ENCODE measurements at regions not wholly inside any gene's neighbourhood (a gene's known extent, or its start where the extent isn't known, plus 50 kb on each side); places are given as distances from the start of the nearest gene placed in this dataset.

DNA sequence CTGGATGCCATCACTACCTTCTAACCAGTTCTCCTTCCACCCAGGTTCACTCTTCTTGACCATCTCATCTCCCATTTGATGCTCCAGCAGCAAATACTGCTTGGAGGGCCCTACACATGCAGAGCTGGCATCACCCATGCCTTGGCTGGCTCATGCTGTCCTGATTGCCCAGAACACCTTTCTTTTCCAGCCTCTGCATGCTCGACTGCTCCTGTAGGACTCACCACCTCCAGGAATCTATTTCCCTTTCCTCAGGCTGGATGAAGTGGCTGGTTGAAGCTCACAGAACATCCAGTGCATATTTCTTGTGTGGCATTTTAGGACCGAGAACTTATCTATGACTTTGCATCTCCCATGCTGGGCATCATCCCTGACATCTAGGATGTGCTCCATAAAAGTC lies 148.3 kb downstream of the CPEB2 start:
- H3K4me1 Mint-ChIP-seq (ENCODE audit: low read depth in 2 of 2), result no peaks in the 10 kb centered on the region
- ATAC-seq (no peak), DNase-seq (ENCODE audit: low spot score) (no peak)
- H3K4me3 Mint-ChIP-seq, result no peak overlapping the region
- H3K27ac Mint-ChIP-seq, result no peak overlapping the region
- H3K36me3 Mint-ChIP-seq, result no peaks in the 10 kb centered on the region
- peaks cover 11 to 20% of the 10 kb centered on the region in 2 donors for H3K27me3 Mint-ChIP-seq
- H3K9me3 Mint-ChIP-seq, result no peaks in the 10 kb centered on the region

DNA sequence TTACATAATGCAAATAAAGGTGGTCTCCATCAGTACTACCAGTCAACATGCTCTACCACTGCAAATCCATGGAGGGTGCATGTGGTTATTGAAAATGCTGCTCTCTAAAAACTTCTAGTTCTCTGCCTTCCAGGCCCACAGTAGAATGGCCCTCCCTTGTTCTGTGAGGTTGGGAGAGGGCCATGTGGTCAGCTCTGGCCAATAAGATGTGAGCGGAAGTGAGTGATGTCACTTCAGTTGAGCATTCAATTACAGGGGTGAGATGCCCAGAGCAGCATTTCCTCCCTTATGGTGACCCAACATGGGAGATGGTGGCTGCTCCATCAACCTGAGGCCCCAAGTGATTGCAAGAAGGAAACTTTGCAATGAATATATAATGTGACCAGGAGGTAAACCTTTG lies 148.8 kb downstream of the CPEB2 start:
- Mint-ChIP-seq H3K4me3 (no peak overlapping the region), H3K27ac (no peak overlapping the region), H3K27me3 (peaks cover 11 to 24% of the 10 kb centered on the region in 2 donors), H3K4me1 (ENCODE audit: low read depth in 2 of 2) (no peaks in the 10 kb centered on the region), H3K36me3 (no peaks in the 10 kb centered on the region), H3K9me3 (no peaks in the 10 kb centered on the region)
- DNase-seq (ENCODE audit: low spot score), result no peak
- ATAC-seq, result no peak

DNA sequence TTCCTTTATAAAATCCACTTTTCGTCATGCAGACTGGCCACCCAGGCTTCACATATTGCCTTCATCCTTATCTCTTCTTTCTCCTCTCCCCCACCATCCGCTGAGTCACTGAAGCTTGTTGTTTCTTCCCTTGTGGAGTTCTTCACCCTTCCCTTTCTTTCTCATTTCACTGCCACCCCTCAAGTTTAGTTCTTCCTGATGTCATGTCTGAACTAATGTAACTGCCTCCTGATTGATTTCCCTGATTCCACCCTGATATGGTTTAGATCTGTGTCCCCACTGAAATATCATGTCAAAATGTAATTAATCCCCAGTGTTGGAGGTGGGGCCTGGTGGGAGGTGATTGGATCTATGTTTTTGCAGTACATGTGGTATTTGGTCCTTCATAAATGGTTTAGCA lies 151.4 kb downstream of the CPEB2 start:
- H3K27me3 Mint-ChIP-seq, result peaks cover 5 to 37% of the 10 kb centered on the region in 2 donors
- ATAC-seq (no peak), DNase-seq (ENCODE audit: low spot score) (no peak)
- H3K27ac Mint-ChIP-seq, result no peak overlapping the region
- no peaks in the 10 kb centered on the region for H3K36me3 Mint-ChIP-seq
- no peak overlapping the region for H3K4me3 Mint-ChIP-seq
- no peaks in the 10 kb centered on the region for H3K4me1 Mint-ChIP-seq (ENCODE audit: low read depth in 2 of 2)
- no peaks in the 10 kb centered on the region for H3K9me3 Mint-ChIP-seq

DNA sequence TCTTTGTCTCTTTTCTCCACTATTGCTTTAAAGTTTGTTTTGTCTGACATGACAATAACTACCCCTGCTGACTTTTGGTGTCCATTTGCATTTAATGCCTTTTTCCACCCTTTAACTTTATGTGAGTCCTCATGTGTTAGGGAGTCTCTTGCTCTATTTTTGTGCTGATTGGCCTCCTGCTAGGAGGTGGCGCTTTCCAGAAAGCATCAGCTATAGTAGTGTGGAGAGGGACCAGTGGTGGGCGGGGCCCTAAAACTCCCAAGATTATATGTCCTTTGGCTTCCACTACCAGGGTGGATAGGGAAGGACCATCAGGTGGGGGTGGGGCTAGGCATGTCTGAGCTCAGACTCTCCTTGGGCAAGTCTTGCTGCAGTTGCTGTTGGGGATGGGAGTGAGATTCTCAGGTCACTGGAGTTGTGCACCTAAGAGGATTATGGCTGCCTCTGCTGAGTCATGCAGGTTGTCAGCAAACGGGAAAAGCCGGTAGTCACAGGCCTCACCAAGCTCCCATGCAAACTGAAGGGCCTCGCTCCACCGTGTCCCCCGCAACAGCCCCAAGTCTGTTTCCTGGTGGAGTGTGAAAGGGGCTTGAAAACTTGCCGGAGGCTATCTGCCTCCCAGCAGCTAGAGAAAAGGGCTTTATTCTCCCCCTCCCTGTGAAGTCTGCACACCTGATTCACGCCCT lies 156.3 kb downstream of the CPEB2 start:
- H3K27me3 Mint-ChIP-seq, result peaks cover 8 to 52% of the 10 kb centered on the region in 2 donors

DNA sequence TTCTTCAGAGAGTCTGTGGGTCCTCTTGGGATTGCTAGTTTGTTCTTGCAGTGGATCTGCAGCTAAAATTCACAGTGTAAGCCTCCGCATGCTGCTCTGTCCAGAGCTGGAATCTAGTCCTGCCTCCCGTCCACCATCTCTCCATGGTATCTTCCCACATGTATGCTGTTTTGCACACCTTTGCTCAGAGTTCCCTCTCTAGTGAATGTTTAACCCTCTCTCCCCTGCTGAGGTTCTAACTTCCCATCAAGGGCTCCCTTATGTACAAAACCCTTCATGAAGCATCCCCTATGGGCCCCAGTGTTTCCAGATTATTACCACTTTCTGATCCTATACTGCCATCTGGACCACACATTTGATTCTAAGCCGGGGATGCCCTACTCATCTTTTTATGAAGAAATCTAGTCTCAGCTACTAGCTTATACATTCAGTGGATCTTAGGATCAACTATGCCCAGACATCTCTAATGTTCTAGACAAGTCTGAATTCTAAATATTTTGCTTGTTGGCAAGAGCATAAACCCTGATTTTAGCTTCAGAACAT lies 157.3 kb downstream of the CPEB2 start:
- H3K9me3 Mint-ChIP-seq, result no peaks in the 10 kb centered on the region
- peaks cover 12 to 50% of the 10 kb centered on the region in 2 donors for H3K27me3 Mint-ChIP-seq
- ATAC-seq (no peak), DNase-seq (ENCODE audit: low spot score) (no peak)
- no peak overlapping the region for H3K27ac Mint-ChIP-seq
- no peaks in the 10 kb centered on the region for H3K36me3 Mint-ChIP-seq
- H3K4me3 Mint-ChIP-seq, result no peak overlapping the region
- H3K4me1 Mint-ChIP-seq (ENCODE audit: low read depth in 2 of 2), result no peaks in the 10 kb centered on the region

More for the DNA sequence above, 156.3 kb downstream of the CPEB2 start:
- no peak overlapping the region for H3K4me3 Mint-ChIP-seq
- ATAC-seq (no peak), DNase-seq (ENCODE audit: low spot score) (no peak)
- H3K27ac Mint-ChIP-seq, result no peak overlapping the region
- H3K4me1 Mint-ChIP-seq (ENCODE audit: low read depth in 2 of 2), result no peaks in the 10 kb centered on the region
- H3K36me3 Mint-ChIP-seq, result no peaks in the 10 kb centered on the region
- H3K9me3 Mint-ChIP-seq, result no peaks in the 10 kb centered on the region

DNA sequence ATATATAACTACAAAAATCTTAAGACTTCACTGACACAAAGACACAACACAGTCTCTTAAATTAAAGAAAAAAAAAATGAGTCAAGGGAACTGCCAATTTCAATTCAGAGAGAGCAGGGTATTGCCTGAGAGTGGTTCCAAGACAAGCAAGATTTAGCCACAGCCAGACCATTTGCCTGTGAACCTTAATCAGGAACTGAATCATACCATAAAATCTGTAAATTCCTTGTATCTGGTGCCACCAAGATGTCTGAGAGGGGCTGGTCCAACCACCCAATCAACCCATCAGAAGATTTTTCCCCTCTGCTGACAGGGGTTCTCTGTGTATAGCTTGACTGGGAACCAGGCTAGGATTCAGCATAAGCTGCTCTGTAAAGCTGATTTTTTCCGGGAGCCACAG lies 159.2 kb downstream of the CPEB2 start:
- ATAC-seq, result no peak
- no peaks in the 10 kb centered on the region for H3K9me3 Mint-ChIP-seq
- DNase-seq (ENCODE audit: low spot score), result no peak
- no peaks in the 10 kb centered on the region for H3K36me3 Mint-ChIP-seq
- peaks cover 18 to 48% of the 10 kb centered on the region in 2 donors for H3K27me3 Mint-ChIP-seq
- H3K4me1 Mint-ChIP-seq (ENCODE audit: low read depth in 2 of 2), result no peaks in the 10 kb centered on the region
- H3K4me3 Mint-ChIP-seq, result no peak overlapping the region
- no peak overlapping the region for H3K27ac Mint-ChIP-seq

DNA sequence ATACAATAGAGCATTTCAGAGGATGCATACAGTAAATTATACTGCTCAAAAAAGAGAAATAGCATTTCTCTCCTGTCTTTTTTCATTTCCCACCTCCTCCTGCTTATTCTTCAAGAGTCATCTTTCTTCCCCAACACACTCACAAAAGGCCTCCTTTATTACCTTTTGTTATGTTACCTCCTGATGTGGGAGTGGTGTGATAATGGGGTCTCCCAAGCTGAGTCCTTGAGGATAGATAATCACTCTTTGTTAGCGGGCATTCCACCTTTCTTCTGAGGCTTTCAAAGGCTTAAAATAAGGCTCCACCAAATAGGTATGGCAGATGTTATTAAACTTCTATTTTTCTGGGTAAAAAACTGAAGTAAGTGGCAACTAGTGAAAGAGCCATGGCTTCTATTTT lies 159.8 kb downstream of the CPEB2 start:
- Mint-ChIP-seq H3K27ac (no peak overlapping the region), H3K9me3 (no peaks in the 10 kb centered on the region), H3K27me3 (peaks cover 19 to 50% of the 10 kb centered on the region in 2 donors), H3K4me1 (ENCODE audit: low read depth in 2 of 2) (no peaks in the 10 kb centered on the region), H3K36me3 (no peaks in the 10 kb centered on the region), H3K4me3 (no peak overlapping the region)
- ATAC-seq, result no peak
- DNase-seq (ENCODE audit: low spot score), result no peak

DNA sequence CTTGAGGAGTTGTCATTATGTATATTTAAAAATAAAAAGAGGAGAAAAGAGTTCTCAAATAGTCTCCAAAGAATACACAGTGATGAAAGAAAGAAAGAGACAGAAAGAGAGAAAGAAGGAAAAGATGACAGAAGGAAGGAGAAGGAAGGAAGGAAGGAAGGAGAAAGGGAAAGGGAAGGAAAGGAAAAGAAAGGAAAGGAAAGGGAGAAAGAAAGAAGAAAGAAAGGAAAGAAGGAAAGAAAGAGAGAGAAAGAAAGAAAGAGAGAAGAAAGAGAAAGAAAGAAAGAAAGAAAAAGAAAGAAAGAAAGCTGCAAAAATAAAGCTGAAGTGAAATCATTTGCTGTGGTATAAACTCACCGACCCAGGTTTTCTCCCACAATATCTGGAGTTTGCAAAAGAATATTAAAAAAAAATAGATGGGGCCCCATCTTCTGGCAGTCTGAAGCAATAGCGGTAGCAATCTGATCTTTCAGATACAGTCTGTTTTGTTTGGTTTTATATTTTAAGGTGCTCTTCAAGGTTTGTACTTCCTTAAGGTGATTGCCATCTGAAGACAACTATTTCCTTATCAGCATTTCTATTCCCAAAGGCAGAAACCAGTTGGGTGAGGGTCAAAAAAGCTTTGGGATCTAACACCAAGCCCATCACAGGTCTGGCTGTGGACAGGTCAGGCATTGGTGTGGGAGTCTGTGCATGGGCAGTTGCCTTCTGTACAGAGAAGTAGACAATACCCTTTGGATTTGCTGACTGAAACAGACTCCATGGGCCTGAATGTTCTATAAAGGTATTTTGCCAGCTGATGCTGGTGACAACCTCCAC lies 160.4 kb downstream of the CPEB2 start:
- Mint-ChIP-seq H3K36me3 (no peaks in the 10 kb centered on the region), H3K4me3 (no peak overlapping the region), H3K9me3 (no peaks in the 10 kb centered on the region), H3K4me1 (ENCODE audit: low read depth in 2 of 2) (no peaks in the 10 kb centered on the region), H3K27me3 (peaks cover 21 to 48% of the 10 kb centered on the region in 2 donors), H3K27ac (no peak overlapping the region)
- no peak for DNase-seq (ENCODE audit: low spot score)
- no peak for ATAC-seq

DNA sequence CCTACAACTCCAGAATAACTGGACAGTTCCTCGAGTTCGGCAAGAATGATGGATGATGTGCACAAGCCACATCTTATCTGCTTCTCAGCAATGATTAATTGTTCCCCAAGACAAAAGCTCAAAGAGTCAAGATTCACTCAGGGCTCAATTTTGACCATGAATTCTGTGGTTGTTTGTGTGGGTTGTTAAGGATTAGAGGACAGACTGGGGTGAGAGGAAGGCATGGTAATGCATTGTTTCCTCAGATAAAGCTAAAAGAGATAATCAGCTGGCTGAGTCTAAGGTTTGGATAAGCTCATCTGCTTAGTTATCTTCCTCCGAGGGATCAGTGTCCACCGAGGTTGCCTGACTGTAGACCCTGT lies 161.0 kb downstream of the CPEB2 start:
- no peak overlapping the region for H3K4me3 Mint-ChIP-seq
- no peaks in the 10 kb centered on the region for H3K4me1 Mint-ChIP-seq (ENCODE audit: low read depth in 2 of 2)
- ATAC-seq, result no peak
- no peaks in the 10 kb centered on the region for H3K36me3 Mint-ChIP-seq
- no peak overlapping the region for H3K27ac Mint-ChIP-seq
- no peaks in the 10 kb centered on the region for H3K9me3 Mint-ChIP-seq
- H3K27me3 Mint-ChIP-seq, result peaks cover 25 to 48% of the 10 kb centered on the region in 2 donors
- DNase-seq (ENCODE audit: low spot score), result no peak

DNA sequence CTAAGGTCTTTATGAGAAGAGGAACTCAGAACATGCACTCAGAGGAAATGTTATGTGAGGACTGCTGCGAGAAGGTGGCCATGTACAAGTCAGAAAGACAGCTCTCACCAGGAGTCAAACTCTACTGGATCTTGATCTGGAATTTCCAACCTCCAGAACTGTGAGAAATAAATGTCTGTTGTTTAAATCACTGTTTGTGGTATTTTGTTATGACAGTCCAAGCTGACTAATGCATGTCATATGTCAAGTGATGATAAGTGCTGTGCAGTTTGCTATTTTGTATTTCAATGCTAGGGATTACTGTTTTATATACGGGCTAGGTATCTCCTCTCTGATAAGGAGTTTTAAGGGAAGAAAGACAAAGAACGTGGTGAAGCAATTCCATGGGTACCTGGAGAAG lies 162.3 kb downstream of the CPEB2 start:
- Mint-ChIP-seq H3K4me1 (ENCODE audit: low read depth in 2 of 2) (no peaks in the 10 kb centered on the region), H3K36me3 (no peaks in the 10 kb centered on the region), H3K27ac (no peak overlapping the region), H3K9me3 (no peaks in the 10 kb centered on the region), H3K4me3 (no peak overlapping the region), H3K27me3 (peaks cover 28 to 50% of the 10 kb centered on the region in 2 donors)
- ATAC-seq (no peak), DNase-seq (ENCODE audit: low spot score) (no peak)

DNA sequence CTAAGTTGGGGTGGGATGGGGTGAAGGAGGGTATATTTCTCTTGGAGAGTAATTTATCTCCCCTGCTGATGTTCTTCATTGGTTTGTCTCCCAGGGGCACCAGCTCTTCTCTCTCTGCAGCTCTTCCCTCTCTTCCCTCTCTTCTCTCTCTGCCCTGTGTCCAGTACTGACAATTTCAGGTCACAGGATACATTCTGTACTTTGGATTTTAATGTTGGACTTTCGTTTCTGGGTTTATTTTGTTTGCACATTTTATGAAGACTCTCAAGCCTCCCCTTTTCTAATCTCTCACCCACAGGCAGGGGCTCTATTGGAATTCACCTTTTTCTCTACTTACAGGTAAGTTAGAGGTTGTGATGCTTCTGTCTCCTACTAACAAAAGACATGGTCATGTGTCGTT lies 165.5 kb downstream of the CPEB2 start:
- Mint-ChIP-seq H3K9me3 (peaks cover 4% of the 10 kb centered on the region), H3K27me3 (peaks cover 38 to 61% of the 10 kb centered on the region in 2 donors), H3K36me3 (peaks cover 6% of the 10 kb centered on the region), H3K4me1 (ENCODE audit: low read depth in 2 of 2) (no peaks in the 10 kb centered on the region), H3K27ac (no peak overlapping the region), H3K4me3 (no peak overlapping the region)
- no peak for DNase-seq (ENCODE audit: low spot score)
- no peak for ATAC-seq

DNA sequence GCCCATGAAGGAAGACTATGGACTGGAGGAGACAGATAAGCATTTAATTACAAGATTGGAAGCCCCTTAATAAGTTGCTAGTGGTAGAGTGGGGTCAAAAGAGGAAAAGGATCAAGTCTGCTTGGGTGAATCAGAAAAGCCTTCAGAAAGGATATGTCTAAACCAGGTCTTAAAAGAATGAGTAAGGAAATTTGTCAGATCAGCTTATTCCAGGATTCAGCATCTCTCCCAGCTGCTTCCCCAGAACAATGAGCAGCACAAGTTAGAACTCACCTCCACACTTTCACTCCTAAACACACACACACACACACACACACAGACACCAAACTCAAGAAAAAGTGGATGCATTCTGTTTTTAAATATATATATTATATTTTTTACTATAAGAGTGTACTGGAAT lies 166.5 kb downstream of the CPEB2 start:
- Mint-ChIP-seq H3K4me3 (no peak overlapping the region), H3K27me3 (peaks cover 40 to 52% of the 10 kb centered on the region in 2 donors), H3K27ac (no peak overlapping the region), H3K36me3 (peaks cover 6% of the 10 kb centered on the region), H3K4me1 (ENCODE audit: low read depth in 2 of 2) (no peaks in the 10 kb centered on the region), H3K9me3 (peaks cover 4% of the 10 kb centered on the region)
- DNase-seq (ENCODE audit: low spot score) (no peak), ATAC-seq (no peak)

DNA sequence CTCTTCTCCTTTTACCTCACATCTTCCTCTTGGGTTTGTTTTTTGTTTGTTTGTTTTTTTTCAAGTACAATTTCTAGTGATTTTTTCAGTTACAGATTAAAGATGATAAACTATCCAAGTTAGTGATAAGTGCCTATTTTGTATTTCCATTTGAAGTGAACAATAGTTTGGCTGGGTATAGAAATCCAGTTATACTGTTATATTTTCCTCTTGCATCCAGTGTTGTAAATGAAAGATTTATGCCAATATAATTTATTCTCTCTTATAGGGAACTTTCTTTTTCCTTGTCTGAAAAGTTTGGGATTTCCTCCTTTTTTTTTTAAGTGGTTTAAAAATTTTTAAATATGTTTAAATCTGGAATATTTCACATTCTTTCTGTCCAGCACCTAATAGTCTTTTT lies 169.4 kb downstream of the CPEB2 start:
- no peak overlapping the region for H3K27ac Mint-ChIP-seq
- H3K36me3 Mint-ChIP-seq, result peaks cover 6% of the 10 kb centered on the region
- no peaks in the 10 kb centered on the region for H3K4me1 Mint-ChIP-seq (ENCODE audit: low read depth in 2 of 2)
- peaks cover 4% of the 10 kb centered on the region for H3K9me3 Mint-ChIP-seq
- no peak for DNase-seq (ENCODE audit: low spot score)
- no peak overlapping the region for H3K4me3 Mint-ChIP-seq
- no peak for ATAC-seq
- peaks cover 28 to 37% of the 10 kb centered on the region in 2 donors for H3K27me3 Mint-ChIP-seq

DNA sequence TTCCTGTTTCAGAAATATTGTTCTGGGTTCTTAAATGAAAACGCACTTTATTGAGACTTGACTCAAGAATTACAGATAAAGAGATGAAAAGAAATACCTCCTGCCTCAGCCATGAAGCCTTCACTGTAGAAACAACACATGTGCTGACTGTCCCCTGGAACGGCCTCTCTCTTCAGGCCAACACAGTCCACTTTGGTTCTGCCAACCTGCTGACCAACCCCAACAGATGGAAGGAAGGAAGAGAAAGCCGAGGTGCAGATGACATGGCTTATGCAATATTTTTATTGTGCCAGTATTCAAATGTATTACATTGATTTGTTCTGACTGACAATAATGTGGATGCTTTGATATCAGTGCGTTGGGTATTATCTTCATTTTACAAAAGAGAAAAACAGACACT lies 171.0 kb downstream of the CPEB2 start:
- no peak for ATAC-seq
- Mint-ChIP-seq H3K4me3 (no peak overlapping the region), H3K27ac (no peak overlapping the region), H3K4me1 (ENCODE audit: low read depth in 2 of 2) (no peaks in the 10 kb centered on the region), H3K36me3 (peaks cover 6% of the 10 kb centered on the region), H3K27me3 (peaks cover 20 to 23% of the 10 kb centered on the region in 2 donors), H3K9me3 (peaks cover 4% of the 10 kb centered on the region)
- no peak for DNase-seq (ENCODE audit: low spot score)

Measured in natural killer cell treated with Interleukin-12 subunit alpha and Interleukin-12 subunit beta and Interleukin-15 and Interleukin-18, amount 100 ng/mL, for 72 hours (primary cell).